ENCODE measurements at regions not wholly inside any gene's neighbourhood (a gene's known extent, or its start where the extent isn't known, plus 50 kb on each side); places are given as distances from the start of the nearest gene placed in this dataset.

- Histone ChIP-seq H3K9me3 (no peaks in the 10 kb centered on the region), H3K27ac (no peak overlapping the region), H3K4me3 (no peak overlapping the region), H3K4me1 (no peaks in the 10 kb centered on the region), H3K27me3 (no peaks in the 10 kb centered on the region), H3K36me3 (ENCODE audit: low read depth, missing control alignments) (no peaks in the 10 kb centered on the region)
- intact Hi-C loops (cut with DNase I; ENCODE audit: low total_unique reads), result no loop called here
- DNase-seq, result no peak
- no peak for TF ChIP-seq CTCF (IDR thresholded peaks at IDR 0.05)
- no peak for TF ChIP-seq POLR2A (IDR thresholded peaks at IDR 0.05)
- 79 to 100% methylated on average over 2 of the region's 2 CpGs for WGBS, 2 donors
Observed at GRCh38 chr2:15997728-15998280, 57.5 kb downstream of the MYCN start.

- H3K27me3 ChIP-seq, result no peaks in the 10 kb centered on the region
- H3K27ac ChIP-seq, result no peak overlapping the region
- intact Hi-C loops (cut with DNase I; ENCODE audit: low total_unique reads), result no loop called here
- DNase-seq, result no peak
- 70 to 90% methylated on average over 10 of the region's 10 CpGs for WGBS, 2 donors
- no peaks in the 10 kb centered on the region for H3K36me3 ChIP-seq (ENCODE audit: low read depth, missing control alignments)
- H3K4me3 ChIP-seq, result no peak overlapping the region
- H3K9me3 ChIP-seq, result no peaks in the 10 kb centered on the region
- TF ChIP-seq CTCF (IDR thresholded peaks at IDR 0.05) (no peak), POLR2A (IDR thresholded peaks at IDR 0.05) (no peak)
- no peaks in the 10 kb centered on the region for H3K4me1 ChIP-seq
Observed at GRCh38 chr2:15996536-15997423, 56.4 kb downstream of the MYCN start.

Small RNAs in the stretch of these regions (small RNA-seq; reads per million reads assigned to genes)
- gene AC174048.1 (0 reads per million in 2 donors), gene RF00561 (0 reads per million in 2 donors)
